Esophagus muscularis mucosa (tissue), 4 donors: ENCODE measurements at regions not wholly inside any gene's neighbourhood (a gene's known extent, or its start where the extent isn't known, plus 50 kb on each side); places are given as distances from the start of the nearest gene placed in this dataset.

Experiments
- CTCF ChIP-seq, 3 experiments: fragments of 200-600 bp in 2 of 3; fragments of 450-650 bp in 1 of 3; sonication (generic) in 2 of 3; IDR thresholded peaks; one replicate each; pipeline ENCODE4 v1.5.1; 2017 to 2019; ENCODE audit warnings: antibody characterized with exemption in 3 of 3, mild to moderate bottlenecking in 2 of 3, moderate library complexity in 1 of 3
- EP300 ChIP-seq: sonication (generic); formaldehyde crosslinking; IDR thresholded peaks from one replicate; pipeline ENCODE4 v1.6.1; 2017; ENCODE audit warnings: antibody characterized with exemption
- POLR2A ChIP-seq: fragments of 450-650 bp; IDR thresholded peaks from one replicate; pipeline ENCODE4 v1.6.1; 2017; ENCODE audit warnings: antibody characterized with exemption, moderate library complexity, mild to moderate bottlenecking, low read depth
- POLR2AphosphoS5 ChIP-seq, 2 donors: sonication (generic); formaldehyde crosslinking; IDR thresholded peaks; one replicate each; pipeline ENCODE4 v1.6.1; 2017; ENCODE audit warnings: antibody characterized with exemption in 2 of 2

DNA sequence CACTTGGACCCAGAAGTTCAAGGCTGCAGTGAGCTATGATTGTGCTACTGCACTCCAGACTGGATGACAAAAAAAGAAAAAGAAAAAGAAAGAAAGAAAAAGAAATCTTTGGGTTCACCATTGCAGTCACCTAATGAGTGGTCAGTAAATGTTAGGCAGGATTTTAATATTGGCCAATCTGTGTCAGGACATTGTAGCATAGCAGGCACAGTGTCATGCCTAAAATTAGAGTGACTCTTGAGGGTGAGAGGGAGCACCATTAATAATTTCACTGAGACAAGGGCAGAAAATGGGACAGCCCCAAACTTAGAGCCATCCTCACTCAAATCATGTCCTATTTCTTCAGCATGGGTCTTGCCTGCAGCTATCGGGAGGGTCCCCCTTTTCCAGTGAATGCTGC, 221.6 kb upstream of the NRP1 start:
- TF ChIP-seq CTCF (IDR thresholded peaks at IDR 0.05) (no peak), POLR2A (no peak), POLR2AphosphoS5 (IDR thresholded peaks at IDR 0.05) (no peak), EP300 (no peak)
